ENCODE measurements at regions not wholly inside any gene's neighbourhood (a gene's known extent, or its start where the extent isn't known, plus 50 kb on each side); places are given as distances from the start of the nearest gene placed in this dataset.

DNA sequence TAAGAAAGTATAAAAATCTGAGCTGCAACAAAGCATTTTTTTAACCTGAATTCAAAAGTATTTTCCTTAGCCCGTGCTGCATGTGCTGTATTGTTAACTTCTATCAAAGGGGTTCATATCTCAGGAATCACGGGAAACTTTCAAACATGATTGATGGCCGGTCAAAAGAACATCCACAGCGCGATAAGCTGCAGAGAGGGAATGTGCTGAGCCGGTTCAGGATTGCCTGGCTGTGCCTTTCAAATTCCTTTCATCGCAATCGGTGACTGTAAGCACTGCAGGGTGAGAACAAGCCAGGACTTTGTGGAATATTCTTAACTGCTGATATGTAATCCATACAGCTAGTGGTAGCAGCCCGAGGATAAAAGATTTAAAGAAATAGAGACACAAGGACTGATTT is 210.9 kb upstream of the NOCT start:
- no peak for TF ChIP-seq TAF1 (IDR thresholded peaks at IDR 0.05; ENCODE audit: borderline replicate concordance, insufficient read depth, low read length)
- TF ChIP-seq POLR2AphosphoS5 (IDR thresholded peaks at IDR 0.05; ENCODE audit: low read depth, low read length): no peak
- TF ChIP-seq SIN3A (IDR thresholded peaks at IDR 0.05; ENCODE audit: borderline replicate concordance, insufficient read depth, low read length): no peak
- TF ChIP-seq, protein P1, sequence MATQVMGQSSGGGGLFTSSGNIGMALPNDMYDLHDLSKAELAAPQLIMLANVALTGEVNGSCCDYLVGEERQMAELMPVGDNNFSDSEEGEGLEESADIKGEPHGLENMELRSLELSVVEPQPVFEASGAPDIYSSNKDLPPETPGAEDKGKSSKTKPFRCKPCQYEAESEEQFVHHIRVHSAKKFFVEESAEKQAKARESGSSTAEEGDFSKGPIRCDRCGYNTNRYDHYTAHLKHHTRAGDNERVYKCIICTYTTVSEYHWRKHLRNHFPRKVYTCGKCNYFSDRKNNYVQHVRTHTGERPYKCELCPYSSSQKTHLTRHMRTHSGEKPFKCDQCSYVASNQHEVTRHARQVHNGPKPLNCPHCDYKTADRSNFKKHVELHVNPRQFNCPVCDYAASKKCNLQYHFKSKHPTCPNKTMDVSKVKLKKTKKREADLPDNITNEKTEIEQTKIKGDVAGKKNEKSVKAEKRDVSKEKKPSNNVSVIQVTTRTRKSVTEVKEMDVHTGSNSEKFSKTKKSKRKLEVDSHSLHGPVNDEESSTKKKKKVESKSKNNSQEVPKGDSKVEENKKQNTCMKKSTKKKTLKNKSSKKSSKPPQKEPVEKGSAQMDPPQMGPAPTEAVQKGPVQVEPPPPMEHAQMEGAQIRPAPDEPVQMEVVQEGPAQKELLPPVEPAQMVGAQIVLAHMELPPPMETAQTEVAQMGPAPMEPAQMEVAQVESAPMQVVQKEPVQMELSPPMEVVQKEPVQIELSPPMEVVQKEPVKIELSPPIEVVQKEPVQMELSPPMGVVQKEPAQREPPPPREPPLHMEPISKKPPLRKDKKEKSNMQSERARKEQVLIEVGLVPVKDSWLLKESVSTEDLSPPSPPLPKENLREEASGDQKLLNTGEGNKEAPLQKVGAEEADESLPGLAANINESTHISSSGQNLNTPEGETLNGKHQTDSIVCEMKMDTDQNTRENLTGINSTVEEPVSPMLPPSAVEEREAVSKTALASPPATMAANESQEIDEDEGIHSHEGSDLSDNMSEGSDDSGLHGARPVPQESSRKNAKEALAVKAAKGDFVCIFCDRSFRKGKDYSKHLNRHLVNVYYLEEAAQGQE (IDR thresholded peaks at IDR 0.05; ENCODE audit: insufficient read depth in 1 of 2, low read depth in 2 of 2, low read length in 2 of 2): no peak

Data from PFSK-1 (cell line).